WTC11 (cell line): ENCODE measurements at regions not wholly inside any gene's neighbourhood (a gene's known extent, or its start where the extent isn't known, plus 50 kb on each side); places are given as distances from the start of the nearest gene placed in this dataset.

Source experiments
- ATF3 ChIP-seq: sonication (generic); formaldehyde crosslinking; conservative IDR thresholded peaks from 2 replicates; pipeline ENCODE4 v1.8.1; 2022; ENCODE audit warnings: mild to moderate bottlenecking, missing genetic modification reagents
- CREB1 ChIP-seq: sonication (generic); formaldehyde crosslinking; IDR thresholded peaks from 2 replicates; pipeline ENCODE4 v1.8.0; 2023; ENCODE audit warnings: mild to moderate bottlenecking, missing genetic modification reagents
- CTCF ChIP-seq: fragments of 200-600 bp; IDR thresholded peaks from 2 replicates; pipeline ENCODE4 v1.8.0; 2022; ENCODE audit warnings: antibody characterized with exemption
- E2F1 ChIP-seq: sonication (generic); formaldehyde crosslinking; IDR thresholded peaks from 2 replicates; pipeline ENCODE4 v1.8.0; 2022; ENCODE audit warnings: mild to moderate bottlenecking, missing genetic modification reagents
- E2F5 ChIP-seq: sonication (generic); formaldehyde crosslinking; IDR thresholded peaks from 2 replicates; pipeline ENCODE4 v1.8.1; 2022; ENCODE audit warnings: mild to moderate bottlenecking, moderate library complexity, missing genetic modification reagents
- ELF4 ChIP-seq: sonication (generic); formaldehyde crosslinking; IDR thresholded peaks from 2 replicates; pipeline ENCODE4 v1.8.1; 2022; ENCODE audit warnings: low read depth, mild to moderate bottlenecking, moderate library complexity, missing genetic modification reagents
- ETV6 ChIP-seq: sonication (generic); formaldehyde crosslinking; IDR thresholded peaks from 2 replicates; pipeline ENCODE4 v1.8.1; 2022; ENCODE audit warnings: mild to moderate bottlenecking, missing genetic modification reagents
- HMGXB4 ChIP-seq: sonication (generic); formaldehyde crosslinking; IDR thresholded peaks from 2 replicates; pipeline ENCODE4 v1.8.1; 2023; ENCODE audit warnings: mild to moderate bottlenecking, moderate library complexity, missing genetic modification reagents
- IRF1 ChIP-seq: sonication (generic); formaldehyde crosslinking; IDR thresholded peaks from 2 replicates; pipeline ENCODE4 v1.8.0; 2023; ENCODE audit warnings: missing genetic modification reagents
- JAZF1 ChIP-seq: fragments of 250-450 bp; sonication (Bioruptor Pico); IDR thresholded peaks from 2 replicates; pipeline ENCODE4 v1.9.0; 2021; ENCODE audit warnings: moderate library complexity, mild to moderate bottlenecking, inconsistent platforms
- MAX ChIP-seq: sonication (generic); formaldehyde crosslinking; IDR thresholded peaks from 2 replicates; pipeline ENCODE4 v1.8.0; 2022; ENCODE audit warnings: mild to moderate bottlenecking, missing genetic modification reagents
- NR2C2 ChIP-seq: sonication (generic); formaldehyde crosslinking; IDR thresholded peaks from 2 replicates; pipeline ENCODE4 v1.8.0; 2022; ENCODE audit warnings: mild to moderate bottlenecking, missing genetic modification reagents
- TCF7 ChIP-seq: sonication (generic); formaldehyde crosslinking; IDR thresholded peaks from 2 replicates; pipeline ENCODE4 v1.8.0; 2022; ENCODE audit warnings: mild to moderate bottlenecking, low read depth, missing genetic modification reagents, moderate library complexity
- USF1 ChIP-seq: sonication (generic); formaldehyde crosslinking; IDR thresholded peaks from 2 replicates; pipeline ENCODE4 v1.8.0; 2022; ENCODE audit warnings: mild to moderate bottlenecking, missing genetic modification reagents

GRCh38 chr9:14546693-14547092, 146.5 kb downstream of the ZDHHC21 start:
- TF ChIP-seq E2F5 (CRISPR knock-in tag), result no peak
- TF ChIP-seq TCF7 (CRISPR knock-in tag), result no peak
- TF ChIP-seq HMGXB4, result no peak
- no peak for TF ChIP-seq E2F1 (CRISPR knock-in tag)
- no peak for TF ChIP-seq CREB1
- no peak for TF ChIP-seq ELF4
- TF ChIP-seq NR2C2 (CRISPR knock-in tag), result no peak
- TF ChIP-seq CTCF, result no peak
- no peak for TF ChIP-seq IRF1 (CRISPR knock-in tag)
- TF ChIP-seq ATF3 (CRISPR knock-in tag), result no peak
- TF ChIP-seq ETV6 (CRISPR knock-in tag), result no peak
- TF ChIP-seq MAX (CRISPR knock-in tag), result no peak
- no peak for TF ChIP-seq USF1 (CRISPR knock-in tag)
- no peak for TF ChIP-seq JAZF1
